ENCODE measurements at regions not wholly inside any gene's neighbourhood (a gene's known extent, or its start where the extent isn't known, plus 50 kb on each side); places are given as distances from the start of the nearest gene placed in this dataset.

DNA sequence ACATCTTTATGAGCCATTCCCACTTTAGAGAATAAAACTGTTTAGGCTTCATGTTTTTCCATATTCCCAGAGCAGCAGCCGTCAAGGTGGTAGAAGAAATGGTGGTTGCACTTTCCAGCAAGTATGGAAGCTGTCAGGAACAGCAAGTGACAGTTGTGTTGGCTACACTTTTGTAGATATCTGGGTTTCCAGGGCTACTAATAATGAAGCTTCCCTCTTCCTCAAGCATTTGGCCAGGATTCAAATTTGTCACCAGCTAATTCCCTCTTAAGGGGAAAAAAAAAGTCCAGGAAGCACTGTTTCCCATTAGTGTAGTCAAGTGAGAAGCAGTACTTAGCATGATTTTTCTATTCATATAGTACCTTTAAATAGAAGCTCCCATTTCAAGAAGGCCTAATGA, 252.8 kb downstream of the IGSF11 start:
- TF ChIP-seq, protein P1, sequence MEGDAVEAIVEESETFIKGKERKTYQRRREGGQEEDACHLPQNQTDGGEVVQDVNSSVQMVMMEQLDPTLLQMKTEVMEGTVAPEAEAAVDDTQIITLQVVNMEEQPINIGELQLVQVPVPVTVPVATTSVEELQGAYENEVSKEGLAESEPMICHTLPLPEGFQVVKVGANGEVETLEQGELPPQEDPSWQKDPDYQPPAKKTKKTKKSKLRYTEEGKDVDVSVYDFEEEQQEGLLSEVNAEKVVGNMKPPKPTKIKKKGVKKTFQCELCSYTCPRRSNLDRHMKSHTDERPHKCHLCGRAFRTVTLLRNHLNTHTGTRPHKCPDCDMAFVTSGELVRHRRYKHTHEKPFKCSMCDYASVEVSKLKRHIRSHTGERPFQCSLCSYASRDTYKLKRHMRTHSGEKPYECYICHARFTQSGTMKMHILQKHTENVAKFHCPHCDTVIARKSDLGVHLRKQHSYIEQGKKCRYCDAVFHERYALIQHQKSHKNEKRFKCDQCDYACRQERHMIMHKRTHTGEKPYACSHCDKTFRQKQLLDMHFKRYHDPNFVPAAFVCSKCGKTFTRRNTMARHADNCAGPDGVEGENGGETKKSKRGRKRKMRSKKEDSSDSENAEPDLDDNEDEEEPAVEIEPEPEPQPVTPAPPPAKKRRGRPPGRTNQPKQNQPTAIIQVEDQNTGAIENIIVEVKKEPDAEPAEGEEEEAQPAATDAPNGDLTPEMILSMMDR (IDR thresholded peaks at IDR 0.05 in 4 of 5, conservative IDR thresholded peaks at IDR 0.05 in 1 of 5), result no peak
- no peak for TF ChIP-seq POLR2A (IDR thresholded peaks at IDR 0.05)

Data from gastrocnemius medialis (tissue), 4 donors.